ENCODE measurements at regions not wholly inside any gene's neighbourhood (a gene's known extent, or its start where the extent isn't known, plus 50 kb on each side); places are given as distances from the start of the nearest gene placed in this dataset.

DNA sequence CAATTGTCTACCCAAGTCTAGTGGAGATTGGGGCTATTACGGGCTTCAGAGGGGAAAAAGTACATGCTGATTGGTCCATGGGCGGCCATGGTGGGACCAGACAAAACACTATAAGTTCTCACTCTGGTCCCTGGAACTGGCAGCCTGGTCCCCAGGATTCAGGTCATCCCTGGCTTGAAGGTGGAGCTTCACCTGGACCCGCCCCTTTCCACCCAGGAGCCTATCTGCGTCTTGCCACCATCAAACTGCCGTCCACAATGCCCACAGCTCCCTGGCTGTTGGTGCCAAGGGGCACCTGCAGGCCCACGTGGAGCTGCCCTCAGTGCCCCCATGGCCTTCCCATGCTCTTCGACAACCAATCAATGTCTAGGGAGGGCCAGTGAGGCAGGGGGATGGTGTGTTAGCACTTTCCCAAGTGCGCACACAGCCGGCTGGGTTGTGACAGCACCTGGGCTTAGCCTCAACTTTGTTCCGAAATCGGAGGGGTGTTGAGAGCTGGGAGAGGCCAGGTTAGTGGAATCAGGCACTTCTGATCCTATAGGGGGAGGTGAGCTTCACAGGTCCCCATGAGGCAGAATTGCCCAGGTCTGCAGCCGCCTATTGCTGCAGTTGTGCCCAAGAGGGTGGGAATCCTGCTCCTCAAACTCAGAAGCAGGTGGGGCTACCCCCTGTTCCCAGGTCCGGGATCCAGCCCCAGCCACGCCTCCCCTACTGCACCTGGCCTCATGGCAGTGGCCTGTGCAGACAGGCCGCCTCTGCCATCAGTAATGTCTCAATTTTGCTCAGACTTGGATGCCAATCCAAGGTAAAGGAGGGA lies 1369.4 kb upstream of the PRMT6 start:
- Histone ChIP-seq H3K9me3 (ENCODE audit: control insufficient read depth, low read depth, low read length) (no peaks in the 10 kb centered on the region), H4K91ac (ENCODE audit: insufficient read length, low read depth, low read length) (no peak overlapping the region), H4K20me1 (ENCODE audit: control insufficient read depth, insufficient read depth, insufficient read length) (no peaks in the 10 kb centered on the region), H2AFZ (ENCODE audit: low read length) (no peak overlapping the region), H3K23ac (ENCODE audit: insufficient read length, low read depth, low read length) (no peak overlapping the region), H3K14ac (ENCODE audit: insufficient read depth, low read length) (no peak overlapping the region; the same call in 1 of the 2 replicates), H3K4ac (ENCODE audit: low read depth, low read length) (no peak overlapping the region), H3K79me1 (ENCODE audit: insufficient read depth, low read depth, low read length, poor library complexity, severe bottlenecking) (no peaks in the 10 kb centered on the region), H2BK15ac (ENCODE audit: low read depth, low read length) (no peak overlapping the region), H3K27me3 (ENCODE audit: insufficient read depth, low read length) (no peaks in the 10 kb centered on the region), H3K56ac (ENCODE audit: insufficient read length, low read depth, low read length) (no peak overlapping the region), H3K27ac (ENCODE audit: insufficient read length, low read depth, low read length) (no peak overlapping the region), H2BK20ac (ENCODE audit: low read depth, low read length, poor library complexity, severe bottlenecking) (no peak overlapping the region), H3K9ac (ENCODE audit: extremely low read depth, insufficient read length, low read length) (no peak overlapping the region), H2AK5ac (ENCODE audit: insufficient read length, low read length) (no peak overlapping the region), H4K8ac (replicated peaks; ENCODE audit: insufficient read length, low read depth, low read length) (no peak overlapping the region), H2BK120ac (ENCODE audit: low read depth, low read length, poor library complexity, severe bottlenecking) (no peak overlapping the region), H2BK12ac (ENCODE audit: insufficient read length, low read depth, low read length) (no peak overlapping the region), H3K18ac (ENCODE audit: insufficient read length, low read depth, low read length) (no peak overlapping the region), H2BK5ac (ENCODE audit: insufficient read length, low read length) (no peak overlapping the region), H3K23me2 (ENCODE audit: insufficient read length, low read depth, low read length, poor library complexity, severe bottlenecking) (no peaks in the 10 kb centered on the region), H4K5ac (ENCODE audit: insufficient read length, low read depth, low read length) (no peak overlapping the region), H3T11ph (ENCODE audit: low read length) (no peak overlapping the region), H3K4me1 (ENCODE audit: insufficient read depth, low read length) (no peaks in the 10 kb centered on the region), H3K79me2 (ENCODE audit: insufficient read depth, low read length) (no peaks in the 10 kb centered on the region), H3K4me2 (ENCODE audit: insufficient read depth, insufficient read length, low read length) (no peak overlapping the region)
- peaks cover 0 to 6% of the 10 kb centered on the region in 2 experiments; a peak in 3 of 5 replicates for H3K9me3 Mint-ChIP-seq
- no peak overlapping the region for H3K27ac Mint-ChIP-seq
- WGBS (ENCODE audit: extremely low coverage, insufficient read length, low lambda C conversion rate), result no CpG with 5 or more reads among the region's 15 CpGs
- H3K4me1 Mint-ChIP-seq, result no peaks in the 10 kb centered on the region
- no peak overlapping the region for H3K4me3 Mint-ChIP-seq
- no peaks in the 10 kb centered on the region for H3K27me3 Mint-ChIP-seq (ENCODE audit: low read depth)
- no peaks in the 10 kb centered on the region; a peak in 2 of 7 replicates for H3K36me3 Mint-ChIP-seq (ENCODE audit: insufficient read depth in 1 of 3, low read depth in 3 of 3)
- TF ChIP-seq, protein P1, sequence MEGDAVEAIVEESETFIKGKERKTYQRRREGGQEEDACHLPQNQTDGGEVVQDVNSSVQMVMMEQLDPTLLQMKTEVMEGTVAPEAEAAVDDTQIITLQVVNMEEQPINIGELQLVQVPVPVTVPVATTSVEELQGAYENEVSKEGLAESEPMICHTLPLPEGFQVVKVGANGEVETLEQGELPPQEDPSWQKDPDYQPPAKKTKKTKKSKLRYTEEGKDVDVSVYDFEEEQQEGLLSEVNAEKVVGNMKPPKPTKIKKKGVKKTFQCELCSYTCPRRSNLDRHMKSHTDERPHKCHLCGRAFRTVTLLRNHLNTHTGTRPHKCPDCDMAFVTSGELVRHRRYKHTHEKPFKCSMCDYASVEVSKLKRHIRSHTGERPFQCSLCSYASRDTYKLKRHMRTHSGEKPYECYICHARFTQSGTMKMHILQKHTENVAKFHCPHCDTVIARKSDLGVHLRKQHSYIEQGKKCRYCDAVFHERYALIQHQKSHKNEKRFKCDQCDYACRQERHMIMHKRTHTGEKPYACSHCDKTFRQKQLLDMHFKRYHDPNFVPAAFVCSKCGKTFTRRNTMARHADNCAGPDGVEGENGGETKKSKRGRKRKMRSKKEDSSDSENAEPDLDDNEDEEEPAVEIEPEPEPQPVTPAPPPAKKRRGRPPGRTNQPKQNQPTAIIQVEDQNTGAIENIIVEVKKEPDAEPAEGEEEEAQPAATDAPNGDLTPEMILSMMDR (conservative IDR thresholded peaks at IDR 0.05), result no peak
- DNase-seq, result no peak

Measured in H9 (cell line).